B cell (primary cell): ENCODE measurements at regions not wholly inside any gene's neighbourhood (a gene's known extent, or its start where the extent isn't known, plus 50 kb on each side); places are given as distances from the start of the nearest gene placed in this dataset.

Source experiments
- ATAC-seq: fragments of 200-7000 bp; cut with Tn5 transposase; one replicate; pipeline ENCODE4 v1.10.0; 2021; ENCODE audit warnings: low read depth, mild to moderate bottlenecking, moderate number of reproducible peaks, moderate library complexity
- CTCF ChIA-PET: fragments of 350-600 bp; sonication (Branson Sonifier 250); formaldehyde crosslinking; loops from one replicate; lab custom pipeline; 2021; ENCODE audit warnings: antibody characterized with exemption, inconsistent platforms; lab: Charles Lee
- POLR2A ChIA-PET: fragments of 350-600 bp; sonication (Branson Sonifier 250); formaldehyde crosslinking; loops from one replicate; lab custom pipeline; 2021; ENCODE audit warnings: antibody characterized with exemption; lab: Charles Lee
- DNase-seq: peaks from one replicate; pipeline ENCODE4 v3.0.0; 2013
- H2AFZ ChIP-seq: 2 replicates; pipeline ENCODE4 v1.6.1; 2012; ENCODE audit warnings: mild to moderate bottlenecking, low read depth, low read length; ENCODE audit not compliant: insufficient read depth, poor library complexity, severe bottlenecking
- H3K27ac ChIP-seq, 2 donors: 1 replicate in 1 of 2; 2 replicates in 1 of 2; pipeline ENCODE4 v1.5.1; 2012 to 2013; ENCODE audit warnings: low read length in 2 of 2, mild to moderate bottlenecking in 2 of 2, moderate library complexity in 1 of 2
- H3K27me3 ChIP-seq, 4 experiments: fragments of 200-600 bp in 1 of 4; sonication (generic) in 1 of 4; replicated peaks in 1 of 4; 1 replicate in 2 of 4; 2 replicates in 2 of 4; pipeline versions ENCODE4 v1.6.1 to v1.7.0; 2013 to 2016; ENCODE audit warnings: low read length in 3 of 4, mild to moderate bottlenecking in 2 of 4, mixed read lengths in 1 of 4, moderate library complexity in 1 of 4; ENCODE audit not compliant: insufficient read depth in 4 of 4, control insufficient read depth in 3 of 4; ENCODE audit errors: control extremely low read depth in 1 of 4
- H3K36me3 ChIP-seq, 2 experiments: replicated peaks in 1 of 2; 1 replicate in 1 of 2; 2 replicates in 1 of 2; pipeline versions ENCODE4 v1.6.1 to v1.7.1; 2013; ENCODE audit warnings: low read length in 1 of 2; ENCODE audit not compliant: insufficient read depth in 2 of 2, control insufficient read depth in 1 of 2; ENCODE audit errors: control extremely low read depth in 1 of 2, extremely low read depth in 1 of 2
- H3K4me1 ChIP-seq, 2 donors: fragments of 200-600 bp in 1 of 2; sonication (generic) in 1 of 2; 1 replicate in 1 of 2; 2 replicates in 1 of 2; pipeline versions ENCODE4 v1.5.1 to v1.6.1; 2013 to 2017; ENCODE audit warnings: low read length in 2 of 2; ENCODE audit not compliant: control insufficient read depth in 2 of 2, insufficient read depth in 2 of 2
- H3K4me2 ChIP-seq: replicated peaks from 2 replicates; pipeline ENCODE3; 2012; ENCODE audit warnings: mild to moderate bottlenecking, low read depth, low read length; ENCODE audit not compliant: poor library complexity, severe bottlenecking
- H3K4me3 ChIP-seq, 5 experiments: fragments of 200-600 bp in 1 of 5; sonication (generic) in 1 of 5; 1 replicate in 3 of 5; 2 replicates in 2 of 5; pipeline versions ENCODE4 v1.5.1 to v1.7.0; 2011 to 2016; ENCODE audit warnings: low read length in 4 of 5, mild to moderate bottlenecking in 4 of 5, low read depth in 2 of 5, control low read depth in 1 of 5, moderate library complexity in 1 of 5; ENCODE audit not compliant: insufficient read depth in 1 of 5; ENCODE audit errors: control extremely low read depth in 1 of 5, extremely low read depth in 1 of 5
- H3K79me2 ChIP-seq: fragments of 200-600 bp; sonication (generic); one replicate; pipeline ENCODE4 v1.6.0; 2016; ENCODE audit warnings: low read length; ENCODE audit not compliant: control insufficient read depth, insufficient read depth
- H3K9ac ChIP-seq: fragments of 200-600 bp; sonication (generic); 2 replicates; pipeline ENCODE4 v1.6.1; 2017; ENCODE audit warnings: mild to moderate bottlenecking, low read length, moderate library complexity
- H3K9me3 ChIP-seq, 3 donors: one replicate each; pipeline versions ENCODE4 v1.6.1 to v1.7.1; 2013; ENCODE audit warnings: low read length in 2 of 3; ENCODE audit not compliant: control insufficient read depth in 2 of 3, insufficient read depth in 1 of 3; ENCODE audit errors: control extremely low read depth in 1 of 3
- H4K20me1 ChIP-seq: 2 replicates; pipeline ENCODE4 v1.6.0; 2012; ENCODE audit warnings: mild to moderate bottlenecking, low read length; ENCODE audit not compliant: insufficient read depth, control insufficient read depth, poor library complexity, severe bottlenecking
- H3K27ac Mint-ChIP-seq: one replicate; pipeline ENCODE4 v1.8.0; 2021; ENCODE audit warnings: mixed read lengths
- H3K27me3 Mint-ChIP-seq: one replicate; pipeline ENCODE4 v1.8.0; 2021; ENCODE audit warnings: mixed read lengths
- H3K4me1 Mint-ChIP-seq: one replicate; pipeline ENCODE4 v1.8.0; 2021; ENCODE audit warnings: mixed read lengths
- H3K4me3 Mint-ChIP-seq: one replicate; pipeline ENCODE4 v1.8.0; 2021; ENCODE audit warnings: mixed read lengths
- H3K9me3 Mint-ChIP-seq: one replicate; pipeline ENCODE4 v1.8.0; 2022; ENCODE audit warnings: mixed read lengths; ENCODE audit not compliant: insufficient read depth
- EZH2 ChIP-seq: IDR thresholded peaks from 2 replicates; pipeline ENCODE4 v1.6.1; 2012; ENCODE audit warnings: borderline replicate concordance, low read depth, mild to moderate bottlenecking, moderate library complexity, low read length; ENCODE audit not compliant: insufficient read depth, poor library complexity, severe bottlenecking
- WGBS: methylation state at CpG from one replicate; pipeline ENCODE4 v1.1.5; 2013; ENCODE audit warnings: missing lambda C conversion rate; ENCODE audit not compliant: insufficient coverage; 5-methylcytosine and 5-hydroxymethylcytosine counted together
- intact Hi-C: fragments of 100-400 bp; cut with micrococcal nuclease; formaldehyde crosslinking; loops from one replicate; pipeline ENCODE4 v1.10.0; 2022
- TF ChIP-seq, protein P1 (sequence below): fragments of 200-600 bp; IDR thresholded peaks from one replicate; pipeline ENCODE4 v1.8.0; 2022; ENCODE audit warnings: antibody characterized with exemption, mild to moderate bottlenecking

DNA sequence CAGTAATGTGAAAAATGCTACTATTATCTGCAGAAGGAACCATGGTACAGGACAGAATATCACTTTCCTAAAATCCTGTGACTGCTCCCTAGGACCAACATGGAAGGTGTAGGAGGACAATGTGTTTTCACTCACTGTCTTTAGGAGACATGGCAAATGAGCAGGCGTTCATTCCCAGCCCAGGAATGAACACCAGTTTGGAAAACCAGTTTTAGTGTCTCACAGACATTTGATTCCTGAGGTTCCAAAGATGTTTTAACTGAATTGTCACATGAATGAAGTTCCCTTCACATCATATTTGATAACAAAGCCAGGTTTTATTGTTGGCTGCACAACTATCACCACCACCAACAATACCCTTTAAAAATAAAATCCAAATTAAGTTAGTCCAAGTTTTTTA lies 178.2 kb downstream of the ENC1 start:
- Histone ChIP-seq H3K27me3 (no peaks in the 10 kb centered on the region), H3K79me2 (no peaks in the 10 kb centered on the region), H2AFZ (no peak overlapping the region), H3K4me3 (no peak overlapping the region), H3K27ac (no peak overlapping the region), H3K4me1 (no peaks in the 10 kb centered on the region), H3K9ac (no peak overlapping the region), H3K4me2 (no peak overlapping the region), H3K36me3 (no peaks in the 10 kb centered on the region), H4K20me1 (no peaks in the 10 kb centered on the region), H3K9me3 (no peaks in the 10 kb centered on the region)
- H3K4me3 Mint-ChIP-seq = no peak overlapping the region
- ATAC-seq (no peak), DNase-seq (no peak)
- H3K27ac Mint-ChIP-seq = no peak overlapping the region
- ChIA-PET CTCF (no interaction called here), POLR2A (no interaction called here)
- no peaks in the 10 kb centered on the region for H3K9me3 Mint-ChIP-seq
- TF ChIP-seq, protein P1, sequence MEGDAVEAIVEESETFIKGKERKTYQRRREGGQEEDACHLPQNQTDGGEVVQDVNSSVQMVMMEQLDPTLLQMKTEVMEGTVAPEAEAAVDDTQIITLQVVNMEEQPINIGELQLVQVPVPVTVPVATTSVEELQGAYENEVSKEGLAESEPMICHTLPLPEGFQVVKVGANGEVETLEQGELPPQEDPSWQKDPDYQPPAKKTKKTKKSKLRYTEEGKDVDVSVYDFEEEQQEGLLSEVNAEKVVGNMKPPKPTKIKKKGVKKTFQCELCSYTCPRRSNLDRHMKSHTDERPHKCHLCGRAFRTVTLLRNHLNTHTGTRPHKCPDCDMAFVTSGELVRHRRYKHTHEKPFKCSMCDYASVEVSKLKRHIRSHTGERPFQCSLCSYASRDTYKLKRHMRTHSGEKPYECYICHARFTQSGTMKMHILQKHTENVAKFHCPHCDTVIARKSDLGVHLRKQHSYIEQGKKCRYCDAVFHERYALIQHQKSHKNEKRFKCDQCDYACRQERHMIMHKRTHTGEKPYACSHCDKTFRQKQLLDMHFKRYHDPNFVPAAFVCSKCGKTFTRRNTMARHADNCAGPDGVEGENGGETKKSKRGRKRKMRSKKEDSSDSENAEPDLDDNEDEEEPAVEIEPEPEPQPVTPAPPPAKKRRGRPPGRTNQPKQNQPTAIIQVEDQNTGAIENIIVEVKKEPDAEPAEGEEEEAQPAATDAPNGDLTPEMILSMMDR = no peak
- no peak for TF ChIP-seq EZH2
- intact Hi-C loops = no loop called here
- 86% methylated on average over 1 of the region's 1 CpG for WGBS
- peaks cover 8% of the 10 kb centered on the region for H3K27me3 Mint-ChIP-seq
- H3K4me1 Mint-ChIP-seq = no peaks in the 10 kb centered on the region

DNA sequence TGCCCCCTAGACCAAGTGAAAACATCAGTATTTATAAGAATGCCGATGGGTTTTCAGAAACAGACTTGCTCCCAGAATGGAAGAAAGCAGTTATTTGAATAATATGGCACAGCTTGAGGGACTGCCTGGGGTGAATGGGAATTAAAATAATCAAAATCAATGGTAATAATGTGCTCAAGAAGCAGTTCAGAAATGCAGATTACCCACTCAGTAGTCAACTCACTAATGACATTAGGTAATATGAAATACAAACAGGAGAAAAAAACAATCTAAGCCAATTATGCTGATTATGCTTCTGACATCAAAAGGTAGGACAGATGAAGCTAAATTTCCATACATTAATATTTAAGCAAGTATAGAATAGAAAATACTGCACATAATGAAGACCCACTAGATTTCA lies 179.3 kb downstream of the ENC1 start:
- no CpG with 5 or more reads among the region's 1 CpG for WGBS
- Histone ChIP-seq H3K4me2 (no peak overlapping the region), H2AFZ (no peak overlapping the region), H3K4me1 (no peaks in the 10 kb centered on the region), H3K27me3 (no peaks in the 10 kb centered on the region), H3K79me2 (no peaks in the 10 kb centered on the region), H3K4me3 (no peak overlapping the region), H3K27ac (no peak overlapping the region), H3K9me3 (no peaks in the 10 kb centered on the region), H3K9ac (no peak overlapping the region), H3K36me3 (no peaks in the 10 kb centered on the region), H4K20me1 (no peaks in the 10 kb centered on the region)
- Mint-ChIP-seq H3K4me3 (no peak overlapping the region), H3K9me3 (no peaks in the 10 kb centered on the region), H3K27me3 (peaks cover 16% of the 10 kb centered on the region), H3K27ac (no peak overlapping the region), H3K4me1 (no peaks in the 10 kb centered on the region)
- no peak for ATAC-seq
- ChIA-PET CTCF (no interaction called here), POLR2A (no interaction called here)
- intact Hi-C loops = no loop called here
- DNase-seq = no peak
- TF ChIP-seq, protein P1 = no peak
- TF ChIP-seq EZH2 = no peak
